ENCODE measurements at regions not wholly inside any gene's neighbourhood (a gene's known extent, or its start where the extent isn't known, plus 50 kb on each side); places are given as distances from the start of the nearest gene placed in this dataset.

DNA sequence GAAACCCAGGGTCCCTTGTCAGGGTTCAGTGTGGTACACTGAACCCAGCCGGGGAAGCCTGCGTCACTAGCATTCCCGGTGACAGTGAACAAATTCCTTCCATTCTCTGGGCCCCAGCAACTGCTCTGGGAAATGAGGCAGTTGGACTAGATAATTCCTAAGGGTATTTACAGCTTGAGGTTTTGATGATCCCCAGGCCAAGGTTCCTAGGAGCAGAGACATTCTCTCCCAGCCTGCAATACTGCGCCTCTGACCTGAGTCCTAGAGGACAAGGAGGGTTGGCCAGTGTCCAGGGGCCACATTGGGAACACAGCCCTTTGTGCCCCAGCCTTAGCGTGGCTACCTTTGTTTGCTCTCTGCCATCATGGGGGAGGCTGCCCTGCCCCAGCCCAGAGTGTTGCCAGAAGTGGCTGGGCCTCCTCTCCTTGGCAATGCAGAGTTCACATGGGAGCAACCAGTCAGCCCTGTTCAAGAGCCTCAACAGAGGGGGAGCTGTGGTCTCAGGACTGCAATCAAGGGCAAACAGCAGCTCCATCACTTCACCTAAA lies 178.2 kb downstream of the SEC61B start:
- Mint-ChIP-seq H3K27me3 (ENCODE audit: low read depth in 3 of 3) (peaks cover 0 to 4% (median 0%) of the 10 kb centered on the region in 3 donors), H3K9me3 (peaks cover 0 to 4% (median 0%) of the 10 kb centered on the region in 7 donors), H3K27ac (no peak overlapping the region), H3K4me1 (peaks cover 5% of the 10 kb centered on the region), H3K4me3 (no peak overlapping the region), H3K36me3 (no peaks in the 10 kb centered on the region)
- Histone ChIP-seq H4K20me1 (ENCODE audit: insufficient read depth, low read length) (no peaks in the 10 kb centered on the region), H3K9me3 (replicated peaks in 1 of 2; ENCODE audit: control insufficient read depth in 1 of 2, insufficient read depth in 1 of 2, low read length in 2 of 2) (no peaks in the 10 kb centered on the region), H3K4me1 (ENCODE audit: control insufficient read depth in 1 of 2, insufficient read depth in 2 of 2, low read length in 2 of 2) (peaks cover 4% of the 10 kb centered on the region in 2 donors), H3K36me3 (replicated peaks in 1 of 2; ENCODE audit: control insufficient read depth in 1 of 2, insufficient read depth in 2 of 2, low read length in 2 of 2) (no peaks in the 10 kb centered on the region), H3K27me3 (ENCODE audit: control insufficient read depth in 2 of 2, insufficient read depth in 2 of 2, low read length in 2 of 2) (no peaks in the 10 kb centered on the region), H2AFZ (ENCODE audit: insufficient read depth, low read depth, low read length, poor library complexity, severe bottlenecking) (no peak overlapping the region), H3K27ac (ENCODE audit: low read depth in 1 of 2, low read length in 2 of 2) (no peak overlapping the region), H3K9ac (ENCODE audit: insufficient read depth, low read length, poor library complexity, severe bottlenecking) (no peak overlapping the region), H3K4me3 (replicated peaks in 1 of 3; ENCODE audit: low read depth in 2 of 3, low read length in 3 of 3) (no peak overlapping the region), H3K79me2 (ENCODE audit: insufficient read depth, low read length) (no peaks in the 10 kb centered on the region), H3K4me2 (replicated peaks; ENCODE audit: extremely low read depth, low read length, poor library complexity, severe bottlenecking) (no peak overlapping the region)
- TF ChIP-seq, protein P1, sequence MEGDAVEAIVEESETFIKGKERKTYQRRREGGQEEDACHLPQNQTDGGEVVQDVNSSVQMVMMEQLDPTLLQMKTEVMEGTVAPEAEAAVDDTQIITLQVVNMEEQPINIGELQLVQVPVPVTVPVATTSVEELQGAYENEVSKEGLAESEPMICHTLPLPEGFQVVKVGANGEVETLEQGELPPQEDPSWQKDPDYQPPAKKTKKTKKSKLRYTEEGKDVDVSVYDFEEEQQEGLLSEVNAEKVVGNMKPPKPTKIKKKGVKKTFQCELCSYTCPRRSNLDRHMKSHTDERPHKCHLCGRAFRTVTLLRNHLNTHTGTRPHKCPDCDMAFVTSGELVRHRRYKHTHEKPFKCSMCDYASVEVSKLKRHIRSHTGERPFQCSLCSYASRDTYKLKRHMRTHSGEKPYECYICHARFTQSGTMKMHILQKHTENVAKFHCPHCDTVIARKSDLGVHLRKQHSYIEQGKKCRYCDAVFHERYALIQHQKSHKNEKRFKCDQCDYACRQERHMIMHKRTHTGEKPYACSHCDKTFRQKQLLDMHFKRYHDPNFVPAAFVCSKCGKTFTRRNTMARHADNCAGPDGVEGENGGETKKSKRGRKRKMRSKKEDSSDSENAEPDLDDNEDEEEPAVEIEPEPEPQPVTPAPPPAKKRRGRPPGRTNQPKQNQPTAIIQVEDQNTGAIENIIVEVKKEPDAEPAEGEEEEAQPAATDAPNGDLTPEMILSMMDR (IDR thresholded peaks at IDR 0.05): no peak
- no peak for DNase-seq
- intact Hi-C loops (cut with micrococcal nuclease): no loop called here
- 95% methylated on average over 5 of the region's 5 CpGs for WGBS (ENCODE audit: insufficient coverage)

- Mint-ChIP-seq H3K27me3 (ENCODE audit: low read depth in 3 of 3) (peaks cover 0 to 4% (median 0%) of the 10 kb centered on the region in 3 donors), H3K9me3 (no peaks in the 10 kb centered on the region), H3K4me1 (peaks cover 14% of the 10 kb centered on the region), H3K36me3 (no peaks in the 10 kb centered on the region), H3K4me3 (no peak overlapping the region), H3K27ac (no peak overlapping the region)
- H3K9ac ChIP-seq (ENCODE audit: insufficient read depth, low read length, poor library complexity, severe bottlenecking): no peak overlapping the region
- WGBS (ENCODE audit: insufficient coverage): no CpG with 5 or more reads among the region's 3 CpGs
- no peaks in the 10 kb centered on the region for H3K9me3 ChIP-seq (replicated peaks in 1 of 2; ENCODE audit: control insufficient read depth in 1 of 2, insufficient read depth in 1 of 2, low read length in 2 of 2)
- intact Hi-C loops (cut with micrococcal nuclease): no loop called here
- H3K4me1 ChIP-seq (ENCODE audit: control insufficient read depth in 1 of 2, insufficient read depth in 2 of 2, low read length in 2 of 2): peaks cover 10 to 11% of the 10 kb centered on the region in 2 donors
- no peaks in the 10 kb centered on the region for H3K79me2 ChIP-seq (ENCODE audit: insufficient read depth, low read length)
- DNase-seq: no peak
- no peaks in the 10 kb centered on the region for H3K36me3 ChIP-seq (replicated peaks in 1 of 2; ENCODE audit: control insufficient read depth in 1 of 2, insufficient read depth in 2 of 2, low read length in 2 of 2)
- H3K4me2 ChIP-seq (replicated peaks; ENCODE audit: extremely low read depth, low read length, poor library complexity, severe bottlenecking): no peak overlapping the region
- H2AFZ ChIP-seq (ENCODE audit: insufficient read depth, low read depth, low read length, poor library complexity, severe bottlenecking): no peak overlapping the region
- H4K20me1 ChIP-seq (ENCODE audit: insufficient read depth, low read length): no peaks in the 10 kb centered on the region
- H3K27me3 ChIP-seq (ENCODE audit: control insufficient read depth in 2 of 2, insufficient read depth in 2 of 2, low read length in 2 of 2): no peaks in the 10 kb centered on the region
- no peak overlapping the region for H3K4me3 ChIP-seq (replicated peaks in 1 of 3; ENCODE audit: low read depth in 2 of 3, low read length in 3 of 3)
- TF ChIP-seq, protein P1 (IDR thresholded peaks at IDR 0.05): no peak
- H3K27ac ChIP-seq (ENCODE audit: low read depth in 1 of 2, low read length in 2 of 2): no peak overlapping the region
Measured at GRCh38 chr9:99401680-99402504, 179.8 kb downstream of the SEC61B start.

Data from CD14-positive monocyte (primary cell).